Panc1 (cell line): ENCODE measurements at regions not wholly inside any gene's neighbourhood (a gene's known extent, or its start where the extent isn't known, plus 50 kb on each side); places are given as distances from the start of the nearest gene placed in this dataset.

Source experiments
- ATAC-seq: fragments of 200-7000 bp; cut with Tn5 transposase; 2 replicates; pipeline ENCODE4 v1.9.1; 2020; ENCODE audit warnings: mild to moderate bottlenecking, moderate library complexity
- BruUV-seq: library from RNA; stranded (reverse); fragments of 400-500 nt; replicated peaks from 2 replicates; lab custom pipeline; 2021; lab: Mats Ljungman, UMichigan
- CTCF ChIA-PET: fragments of 300-600 bp; sonication (Branson Sonifier 250); formaldehyde crosslinking; loops from one replicate; lab custom pipeline; 2022; ENCODE audit warnings: antibody characterized with exemption; lab: Charles Lee
- POLR2A ChIA-PET: fragments of 300-600 bp; sonication (Branson Sonifier 250); formaldehyde crosslinking; loops from one replicate; lab custom pipeline; 2022; ENCODE audit warnings: antibody characterized with exemption; lab: Charles Lee
- DNase-seq: peaks from one replicate; pipeline ENCODE4 v3.0.0-alpha.2; 2010; ENCODE audit warnings: low read depth, low spot score
- H3K27ac ChIP-seq: 2 replicates; pipeline ENCODE4 v1.5.1; 2011; ENCODE audit warnings: mild to moderate bottlenecking, low read length, inconsistent platforms
- H3K27me3 ChIP-seq: fragments of 200-500 bp; sonication (Bioruptor generic); 2 replicates; pipeline ENCODE4 v1.6.0; 2014; ENCODE audit warnings: low read length, inconsistent platforms; ENCODE audit not compliant: control insufficient read depth, insufficient read depth
- H3K36me3 ChIP-seq: fragments of 200-500 bp; sonication (Bioruptor generic); 2 replicates; pipeline ENCODE4 v1.5.1; 2014; ENCODE audit warnings: inconsistent platforms, mild to moderate bottlenecking, low read length, moderate library complexity; ENCODE audit not compliant: control insufficient read depth, insufficient read depth
- H3K4me1 ChIP-seq: 2 replicates; pipeline ENCODE4 v1.5.1; 2011; ENCODE audit warnings: inconsistent platforms, mild to moderate bottlenecking, low read length, moderate library complexity; ENCODE audit not compliant: control insufficient read depth, insufficient read depth
- H3K4me3 ChIP-seq, 2 experiments: 2 replicates each; pipeline ENCODE4 v1.5.1; 2011 to 2012; ENCODE audit warnings: low read depth in 2 of 2, low read length in 2 of 2, mild to moderate bottlenecking in 2 of 2, inconsistent platforms in 1 of 2, moderate library complexity in 1 of 2
- H3K9me3 ChIP-seq: fragments of 200-500 bp; sonication (Bioruptor generic); 2 replicates; pipeline ENCODE4 v1.5.1; 2014; ENCODE audit warnings: low read depth, mild to moderate bottlenecking, inconsistent platforms, low read length, moderate library complexity; ENCODE audit not compliant: control insufficient read depth, insufficient read depth
- CTCF ChIP-seq: fragments of 450-650 bp; IDR thresholded peaks from 2 replicates; pipeline ENCODE4 v1.5.1; 2017; ENCODE audit warnings: mild to moderate bottlenecking
- POLR2AphosphoS5 ChIP-seq: IDR thresholded peaks from 2 replicates; pipeline ENCODE4 v1.6.1; 2012; ENCODE audit warnings: mild to moderate bottlenecking, low read depth, low read length, moderate library complexity
- REST ChIP-seq, 2 experiments: IDR thresholded peaks; 2 replicates each; pipeline ENCODE4 v1.6.1; 2011 to 2012; ENCODE audit warnings: low read depth in 2 of 2, control low read depth in 1 of 2, low read length in 1 of 2, mild to moderate bottlenecking in 1 of 2, moderate library complexity in 1 of 2; ENCODE audit not compliant: insufficient read depth in 1 of 2
- SIN3A ChIP-seq: IDR thresholded peaks from 2 replicates; pipeline ENCODE4 v1.6.1; 2012; ENCODE audit warnings: low read depth, mild to moderate bottlenecking, low read length, moderate library complexity, borderline replicate concordance; ENCODE audit not compliant: insufficient read depth
- TCF7L2 ChIP-seq: IDR thresholded peaks from 2 replicates; pipeline ENCODE4 v1.6.1; 2011; ENCODE audit warnings: mild to moderate bottlenecking, low read depth, low read length, inconsistent platforms
- in situ Hi-C: cut with HindIII; loops from 2 replicates; pipeline ENCODE4 v1.10.0; 2016; ENCODE audit warnings: low sequenced_read_pairs, low pct_unique_long_range_greater_than_20kb
- intact Hi-C: fragments of 100-400 bp; cut with micrococcal nuclease; formaldehyde crosslinking; loops from one replicate; pipeline ENCODE4 v1.10.0; 2022; ENCODE audit not compliant: unreplicated experiment

- ChIA-PET CTCF (no interaction called here), POLR2A (no interaction called here)
- TF ChIP-seq REST (IDR thresholded peaks at IDR 0.05; ENCODE audit: insufficient read depth in 1 of 2, low read depth in 2 of 2, low read length in 1 of 2) (no peak), TCF7L2 (no peak), CTCF (no peak), POLR2AphosphoS5 (no peak), SIN3A (no peak)
- ATAC-seq (no peak), DNase-seq (no peak)
- H3K9me3 ChIP-seq = no peaks in the 10 kb centered on the region
- no peak overlapping the region for H3K4me3 ChIP-seq
- no peak overlapping the region for H3K27ac ChIP-seq
- BruUV-seq = no TSS peak
- H3K36me3 ChIP-seq = no peaks in the 10 kb centered on the region
- H3K4me1 ChIP-seq = no peaks in the 10 kb centered on the region
- H3K27me3 ChIP-seq = no peaks in the 10 kb centered on the region; the same call in 1 of the 2 replicates
- in situ Hi-C loops = no loop called here
- intact Hi-C loops = no loop called here
Observed at GRCh38 chr18:25886283-25886682, 204.1 kb downstream of the SS18 start.

GRCh38 chr18:25883091-25883490 is 207.3 kb downstream of the SS18 start:
- Histone ChIP-seq H3K9me3 (no peaks in the 10 kb centered on the region), H3K4me3 (no peak overlapping the region), H3K4me1 (no peaks in the 10 kb centered on the region), H3K27ac (no peak overlapping the region), H3K27me3 (no peaks in the 10 kb centered on the region; the same call in 1 of the 2 replicates), H3K36me3 (no peaks in the 10 kb centered on the region)
- in situ Hi-C loops (no loop called here), intact Hi-C loops (no loop called here)
- no peak for DNase-seq
- ChIA-PET CTCF (no interaction called here), POLR2A (no interaction called here)
- no peak for TF ChIP-seq POLR2AphosphoS5
- no peak for TF ChIP-seq CTCF
- no peak for TF ChIP-seq TCF7L2
- no peak for TF ChIP-seq REST (IDR thresholded peaks at IDR 0.05; ENCODE audit: insufficient read depth in 1 of 2, low read depth in 2 of 2, low read length in 1 of 2)
- TF ChIP-seq SIN3A = no peak
- no TSS peak for BruUV-seq
- no peak for ATAC-seq
